GM18502 (cell line): ENCODE measurements at regions not wholly inside any gene's neighbourhood (a gene's known extent, or its start where the extent isn't known, plus 50 kb on each side); places are given as distances from the start of the nearest gene placed in this dataset.
"Not testable (repeated sequence)": the region's sequence is repeated elsewhere in the genome, so short reads cannot be mapped to it uniquely, and the experiment has no call there.

Experiments
- ATAC-seq: cut with Tn5 transposase; IDR thresholded peaks from one replicate; pipeline ENCODE4 v1.9.1; 2021; ENCODE audit warnings: mild to moderate bottlenecking; ENCODE audit not compliant: unreplicated experiment, poor library complexity

- no peak for ATAC-seq
These were observed 323.2 kb upstream of the MEIS1 start for GRCh38 chr2:66111706-66112105.

- ATAC-seq, result no peak
These were observed 324.3 kb upstream of the MEIS1 start for GRCh38 chr2:66110608-66111007.

GRCh38 chr2:66110086-66110485, 324.8 kb upstream of the MEIS1 start:
- ATAC-seq, result no peak

- ATAC-seq, result no peak
These were observed 325.5 kb upstream of the MEIS1 start for GRCh38 chr2:66109419-66109818.

- no peak for ATAC-seq
These were observed 329.7 kb upstream of the MEIS1 start for GRCh38 chr2:66105066-66105753.

GRCh38 chr2:66103581-66103980, 331.3 kb upstream of the MEIS1 start:
- no peak for ATAC-seq

GRCh38 chr2:66101206-66101605, 333.7 kb upstream of the MEIS1 start:
- no peak for ATAC-seq

- no peak for ATAC-seq
These were observed 339.0 kb upstream of the MEIS1 start for GRCh38 chr2:66095820-66096345.

GRCh38 chr2:66094689-66095088, 340.2 kb upstream of the MEIS1 start:
- not testable (repeated sequence) for ATAC-seq

- ATAC-seq, result no peak
These were observed 341.6 kb upstream of the MEIS1 start for GRCh38 chr2:66093371-66093770.

- no peak for ATAC-seq
These were observed 349.9 kb upstream of the MEIS1 start for GRCh38 chr2:66084948-66085590.

GRCh38 chr2:66082581-66082980, 352.3 kb upstream of the MEIS1 start:
- no peak for ATAC-seq

- ATAC-seq, result no peak
These were observed 354.8 kb upstream of the MEIS1 start for GRCh38 chr2:66080127-66080526.

- no peak for ATAC-seq
These were observed 361.8 kb upstream of the MEIS1 start for GRCh38 chr2:66073172-66073571.

GRCh38 chr2:66070721-66071602, 364.0 kb upstream of the MEIS1 start:
- no peak for ATAC-seq

GRCh38 chr2:66069937-66070720, 364.8 kb upstream of the MEIS1 start:
- ATAC-seq, result no peak

- ATAC-seq, result no peak
These were observed 368.9 kb upstream of the MEIS1 start for GRCh38 chr2:66066032-66066431.

- ATAC-seq, result no peak
These were observed 375.6 kb upstream of the MEIS1 start for GRCh38 chr2:66059332-66059731.

GRCh38 chr2:66058675-66059074, 376.2 kb upstream of the MEIS1 start:
- no peak for ATAC-seq

GRCh38 chr2:66057844-66058243, 377.1 kb upstream of the MEIS1 start:
- ATAC-seq, result no peak
